HepG2 (cell line): ENCODE measurements at regions not wholly inside any gene's neighbourhood (a gene's known extent, or its start where the extent isn't known, plus 50 kb on each side); places are given as distances from the start of the nearest gene placed in this dataset.
"Not testable (repeated sequence)": the region's sequence is repeated elsewhere in the genome, so short reads cannot be mapped to it uniquely, and the experiment has no call there.

Experiments
- ATAC-seq: fragments of 200-7000 bp; cut with Tn5 transposase; 3 replicates; pipeline ENCODE4 v1.9.1; 2020; ENCODE audit warnings: mild to moderate bottlenecking, moderate library complexity
- BruUV-seq: library from RNA; stranded (reverse); fragments of 400-500 nt; replicated peaks from 2 replicates; lab custom pipeline; 2021; lab: Mats Ljungman, UMichigan
- CTCF ChIA-PET: fragments of 300-600 bp; formaldehyde crosslinking; extraction: SDS; loops from one replicate; lab custom pipeline; 2021; ENCODE audit warnings: low total read pairs, inconsistent platforms, low intra/inter-chr PET ratio; lab: Yijun Ruan, JAX
- POLR2A ChIA-PET: fragments of 350-600 bp; sonication (Branson Sonifier 250); formaldehyde crosslinking; loops from one replicate; lab custom pipeline; 2020; ENCODE audit warnings: antibody characterized with exemption, inconsistent platforms; lab: Yijun Ruan, JAX
- DNase-seq: peaks from one replicate; pipeline ENCODE4 v3.0.0-alpha.2; 2015; ENCODE audit warnings: low spot score
- FAIRE-seq: peaks from 3 replicates; lab custom pipeline; 2011; peaks lifted over from hg19 to GRCh38; lab: Jason Lieb, UNC
- H2AFZ ChIP-seq: one replicate; pipeline ENCODE4 v1.6.1; 2011; ENCODE audit warnings: low read length, inconsistent platforms
- H3K27ac ChIP-seq: fragments of 300-600 bp; 3 replicates; pipeline ENCODE4 v1.8.0; 2011; ENCODE audit warnings: mixed run types, mild to moderate bottlenecking, mixed read lengths, low read length, inconsistent platforms; ENCODE audit not compliant: insufficient read depth; ENCODE audit errors: extremely low read length
- H3K27me3 ChIP-seq, 2 experiments: fragments of 200-600 bp in 1 of 2; 2 replicates in 1 of 2; 3 replicates in 1 of 2; pipeline versions ENCODE4 v1.6.0 to v1.8.0; 2011; ENCODE audit warnings: low read length in 2 of 2, mild to moderate bottlenecking in 2 of 2, moderate library complexity in 2 of 2, inconsistent platforms in 1 of 2; ENCODE audit not compliant: insufficient read depth in 2 of 2, control insufficient read depth in 1 of 2
- H3K36me3 ChIP-seq, 2 experiments: fragments of 200-600 bp in 1 of 2; replicated peaks in 1 of 2; 2 replicates in 1 of 2; 3 replicates in 1 of 2; pipeline versions ENCODE4 v1.5.1 to v1.8.0; 2011; ENCODE audit warnings: low read length in 2 of 2, inconsistent platforms in 1 of 2; ENCODE audit not compliant: insufficient read depth in 2 of 2, control insufficient read depth in 1 of 2
- H3K4me1 ChIP-seq: 2 replicates; pipeline ENCODE4 v1.5.1; 2012; ENCODE audit warnings: low read length, inconsistent platforms; ENCODE audit not compliant: insufficient read depth
- H3K4me2 ChIP-seq: 2 replicates; pipeline ENCODE4 v1.6.0; 2011; ENCODE audit warnings: low read depth, low read length, inconsistent platforms
- H3K4me3 ChIP-seq, 3 experiments: fragments of 200-600 bp in 1 of 3; sonication (generic), shearing (Covaris generic) in 1 of 3; replicated peaks in 1 of 3; 2 replicates each; pipeline ENCODE4 v1.5.1; 2011 to 2016; ENCODE audit warnings: low read length in 3 of 3, inconsistent platforms in 2 of 3, low read depth in 2 of 3, mild to moderate bottlenecking in 2 of 3, control low read depth in 1 of 3, mixed read lengths in 1 of 3; ENCODE audit not compliant: insufficient read depth in 1 of 3
- H3K79me2 ChIP-seq: one replicate; pipeline ENCODE4 v1.6.1; 2011; ENCODE audit warnings: low read length, inconsistent platforms; ENCODE audit not compliant: insufficient read depth
- H3K9ac ChIP-seq: 2 replicates; pipeline ENCODE4 v1.6.0; 2011; ENCODE audit warnings: mild to moderate bottlenecking, low read depth, low read length, inconsistent platforms; ENCODE audit not compliant: insufficient read depth
- H3K9me3 ChIP-seq: 2 replicates; pipeline ENCODE4 v1.5.1; 2012; ENCODE audit warnings: mild to moderate bottlenecking, low read length
- H4K20me1 ChIP-seq: 2 replicates; pipeline ENCODE4 v1.6.0; 2011; ENCODE audit warnings: inconsistent platforms, mild to moderate bottlenecking, low read length, moderate library complexity; ENCODE audit not compliant: insufficient read depth
- ADNP ChIP-seq: sonication (generic); formaldehyde crosslinking; IDR thresholded peaks from 2 replicates; pipeline ENCODE4 v1.4.0; 2020; ENCODE audit warnings: missing genetic modification reagents
- ARNTL ChIP-seq: sonication (generic); formaldehyde crosslinking; IDR thresholded peaks from 2 replicates; pipeline ENCODE4 v1.4.0; 2020; ENCODE audit warnings: mild to moderate bottlenecking, missing genetic modification reagents
- JDP2 ChIP-seq: sonication (generic); formaldehyde crosslinking; IDR thresholded peaks from 2 replicates; pipeline ENCODE4 v1.8.1; 2022; ENCODE audit warnings: missing genetic modification reagents, borderline replicate concordance
- MAFG ChIP-seq: sonication (generic); formaldehyde crosslinking; IDR thresholded peaks from 2 replicates; pipeline ENCODE4 v1.5.1; 2020; ENCODE audit warnings: mild to moderate bottlenecking, missing genetic modification reagents
- NFIC ChIP-seq: IDR thresholded peaks from 2 replicates; pipeline ENCODE4 v1.6.1; 2012; ENCODE audit warnings: mild to moderate bottlenecking, low read length, inconsistent platforms
- NR1H2 ChIP-seq: sonication (generic); formaldehyde crosslinking; IDR thresholded peaks from 2 replicates; pipeline ENCODE4 v1.8.1; 2022; ENCODE audit warnings: low read depth, missing genetic modification reagents, borderline replicate concordance
- PHF21A ChIP-seq: sonication (generic); formaldehyde crosslinking; IDR thresholded peaks from 2 replicates; pipeline ENCODE4 v1.5.0; 2020; ENCODE audit warnings: mild to moderate bottlenecking, missing genetic modification reagents
- SAP130 ChIP-seq: IDR thresholded peaks from 2 replicates; pipeline ENCODE4 v1.6.1; 2016; ENCODE audit warnings: low read depth
- ZC3H13 ChIP-seq: sonication (generic); formaldehyde crosslinking; IDR thresholded peaks from 2 replicates; pipeline ENCODE4 v1.8.1; 2023; ENCODE audit warnings: mild to moderate bottlenecking, missing genetic modification reagents, moderate library complexity
- ZHX1 ChIP-seq: sonication (generic); formaldehyde crosslinking; IDR thresholded peaks from 2 replicates; pipeline ENCODE4 v1.8.1; 2022; ENCODE audit warnings: low read depth, mild to moderate bottlenecking, missing genetic modification reagents
- ZNF607 ChIP-seq: sonication (generic); formaldehyde crosslinking; IDR thresholded peaks from 2 replicates; pipeline ENCODE4 v1.5.1; 2020; ENCODE audit warnings: missing genetic modification reagents, mild to moderate bottlenecking, borderline replicate concordance
- WGBS: methylation state at CpG from one replicate; pipeline ENCODE4 v1.1.6; 2017; ENCODE audit warnings: low lambda C conversion rate; 5-methylcytosine and 5-hydroxymethylcytosine counted together
- in situ Hi-C: cut with HindIII; loops from 2 replicates; pipeline ENCODE4 v1.10.0; 2017; ENCODE audit warnings: low pct_unique_long_range_greater_than_20kb; ENCODE audit not compliant: extremely low pct_ligation_motif_present
- intact Hi-C: fragments of 100-400 bp; cut with micrococcal nuclease; formaldehyde crosslinking; loops from one replicate; pipeline ENCODE4 v1.10.0; 2022; ENCODE audit not compliant: unreplicated experiment

- H3K36me3 ChIP-seq, result no peaks in the 10 kb centered on the region
- TF ChIP-seq ZNF607 (CRISPR knock-in tag), result no peak
- H3K79me2 ChIP-seq, result no peaks in the 10 kb centered on the region
- FAIRE-seq (no peak), ATAC-seq (no peak), DNase-seq (no peak)
- H3K9me3 ChIP-seq, result peaks cover 21% of the 10 kb centered on the region
- ChIA-PET POLR2A (no interaction called here), CTCF (no interaction called here)
- H3K4me3 ChIP-seq, result no peak overlapping the region
- H3K27ac ChIP-seq, result no peak overlapping the region
- H4K20me1 ChIP-seq, result no peaks in the 10 kb centered on the region
- 1% methylated on average over 2 of the region's 2 CpGs for WGBS
- H3K4me2 ChIP-seq, result no peak overlapping the region
- H3K4me1 ChIP-seq, result no peaks in the 10 kb centered on the region
- intact Hi-C loops (no loop called here), in situ Hi-C loops (no loop called here)
- BruUV-seq, result no TSS peak
- H3K27me3 ChIP-seq, result no peaks in the 10 kb centered on the region
- no peak overlapping the region for H2AFZ ChIP-seq
- no peak overlapping the region for H3K9ac ChIP-seq
Measured at GRCh38 chr3:75913800-75914350, 128.5 kb upstream of the ZNF717 start.

GRCh38 chr3:75914741-75915140, 129.4 kb upstream of the ZNF717 start:
- POLR2A ChIA-PET, CTCF ChIA-PET: not testable (repeated sequence)

GRCh38 chr3:75938921-75939320, 153.6 kb upstream of the ZNF717 start:
- Histone ChIP-seq H3K79me2 (no peaks in the 10 kb centered on the region), H2AFZ (no peak overlapping the region), H3K4me1 (no peaks in the 10 kb centered on the region), H3K36me3 (no peaks in the 10 kb centered on the region), H3K4me3 (no peak overlapping the region), H4K20me1 (no peaks in the 10 kb centered on the region), H3K4me2 (no peak overlapping the region), H3K9ac (no peak overlapping the region), H3K9me3 (peaks cover 23% of the 10 kb centered on the region), H3K27ac (no peak overlapping the region), H3K27me3 (no peaks in the 10 kb centered on the region)
- intact Hi-C loops, result no loop called here
- ATAC-seq, result no peak
- CTCF ChIA-PET, result no interaction called here
- WGBS, result under 1% methylated on average over 4 of the region's 4 CpGs
- no TSS peak for BruUV-seq
- in situ Hi-C loops, result no loop called here
- POLR2A ChIA-PET, result no interaction called here
- DNase-seq, result no peak
- no peak for FAIRE-seq
- no peak for TF ChIP-seq NFIC
- TF ChIP-seq ZHX1, result no peak
- no peak for TF ChIP-seq SAP130 (CRISPR knock-in tag)
- no peak for TF ChIP-seq ADNP (CRISPR knock-in tag)
- TF ChIP-seq ARNTL, result no peak
- no peak for TF ChIP-seq ZC3H13 (CRISPR knock-in tag)
- no peak for TF ChIP-seq MAFG (CRISPR knock-in tag)
- TF ChIP-seq JDP2 (CRISPR knock-in tag), result no peak
- no peak for TF ChIP-seq NR1H2
- no peak for TF ChIP-seq PHF21A (CRISPR knock-in tag)

More at GRCh38 chr3:75914741-75915140, 129.4 kb upstream of the ZNF717 start:
- in situ Hi-C loops, H3K27ac ChIP-seq, H3K4me1 ChIP-seq, BruUV-seq, H3K36me3 ChIP-seq, H2AFZ ChIP-seq, H3K4me2 ChIP-seq, ATAC-seq, H3K79me2 ChIP-seq, DNase-seq, FAIRE-seq, intact Hi-C loops, H3K4me3 ChIP-seq, H3K9ac ChIP-seq, H4K20me1 ChIP-seq, H3K27me3 ChIP-seq: not testable (repeated sequence)
- H3K9me3 ChIP-seq, result peaks cover 22% of the 10 kb centered on the region
- WGBS, result 14% methylated on average over 3 of the region's 3 CpGs
